ENCODE measurements at regions not wholly inside any gene's neighbourhood (a gene's known extent, or its start where the extent isn't known, plus 50 kb on each side); places are given as distances from the start of the nearest gene placed in this dataset.

- H3K36me3 ChIP-seq, result no peaks in the 10 kb centered on the region
- H3K9me3 ChIP-seq, result no peaks in the 10 kb centered on the region
- no peak for TF ChIP-seq POLR2AphosphoS5 (IDR thresholded peaks at IDR 0.05; ENCODE audit: insufficient read depth in 1 of 2, low read depth in 1 of 2)
- TF ChIP-seq CTCF (IDR thresholded peaks at IDR 0.05), result no peak
- no peak for TF ChIP-seq POLR2A (IDR thresholded peaks at IDR 0.05)
- no peak overlapping the region for H3K27ac ChIP-seq
- H3K27me3 ChIP-seq, result no peaks in the 10 kb centered on the region
- intact Hi-C loops (cut with DNase I), result no loop called here
- no peak for DNase-seq (ENCODE audit: extremely low spot score in 2 of 2)
- H3K4me1 ChIP-seq, result no peaks in the 10 kb centered on the region
- H3K4me3 ChIP-seq, result no peak overlapping the region
Measured at GRCh38 chr16:64659866-64660265, 462.0 kb downstream of the CDH11 start.

DNA sequence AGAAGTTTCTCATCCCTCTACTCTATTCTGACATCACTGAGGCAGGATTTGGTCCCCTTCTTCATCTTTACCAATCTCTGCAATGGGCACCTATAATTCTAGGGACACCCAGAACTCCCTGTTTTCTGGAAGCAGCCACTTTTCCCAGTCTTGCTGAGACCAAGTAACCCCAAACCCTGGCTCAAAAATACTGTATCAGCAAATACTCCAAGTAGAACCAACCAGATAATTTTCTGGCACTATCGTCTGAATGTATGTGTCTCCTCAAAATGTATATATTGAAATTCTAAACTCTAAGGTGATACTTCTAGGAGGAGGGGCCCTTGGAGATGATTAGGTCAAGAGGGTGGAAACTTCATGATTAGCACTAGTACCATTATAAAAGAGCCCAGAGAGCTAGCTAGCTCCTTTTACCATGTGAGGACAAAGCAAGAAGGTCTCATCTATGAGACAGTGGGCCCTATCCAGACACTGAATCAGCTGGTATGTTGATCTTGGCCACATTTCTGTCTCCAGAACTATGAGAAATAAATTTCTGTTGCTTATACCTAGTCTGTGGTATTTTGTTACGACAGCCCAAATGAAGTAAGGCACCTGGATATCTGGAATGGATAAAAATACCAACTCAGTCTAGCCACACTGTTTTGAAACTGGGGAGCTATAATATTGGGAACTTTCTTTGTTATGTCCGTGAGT, 464.4 kb downstream of the CDH11 start:
- no peak overlapping the region for H3K4me3 ChIP-seq
- TF ChIP-seq CTCF (IDR thresholded peaks at IDR 0.05) (no peak), POLR2AphosphoS5 (IDR thresholded peaks at IDR 0.05; ENCODE audit: insufficient read depth in 1 of 2, low read depth in 1 of 2) (no peak), POLR2A (IDR thresholded peaks at IDR 0.05) (no peak)
- no peak overlapping the region for H3K27ac ChIP-seq
- H3K9me3 ChIP-seq, result no peaks in the 10 kb centered on the region
- intact Hi-C loops (cut with DNase I), result no loop called here
- no peaks in the 10 kb centered on the region for H3K4me1 ChIP-seq
- no peaks in the 10 kb centered on the region for H3K27me3 ChIP-seq
- no peak for DNase-seq (ENCODE audit: extremely low spot score in 2 of 2)
- H3K36me3 ChIP-seq, result no peaks in the 10 kb centered on the region

- Histone ChIP-seq H3K27ac (no peak overlapping the region), H3K36me3 (no peaks in the 10 kb centered on the region), H3K9me3 (no peaks in the 10 kb centered on the region), H3K4me3 (no peak overlapping the region), H3K4me1 (no peaks in the 10 kb centered on the region), H3K27me3 (no peaks in the 10 kb centered on the region)
- intact Hi-C loops (cut with DNase I), result no loop called here
- no peak for TF ChIP-seq POLR2A (IDR thresholded peaks at IDR 0.05)
- no peak for DNase-seq (ENCODE audit: extremely low spot score in 2 of 2)
Measured at GRCh38 chr16:64656471-64656870, 465.4 kb downstream of the CDH11 start.

DNA sequence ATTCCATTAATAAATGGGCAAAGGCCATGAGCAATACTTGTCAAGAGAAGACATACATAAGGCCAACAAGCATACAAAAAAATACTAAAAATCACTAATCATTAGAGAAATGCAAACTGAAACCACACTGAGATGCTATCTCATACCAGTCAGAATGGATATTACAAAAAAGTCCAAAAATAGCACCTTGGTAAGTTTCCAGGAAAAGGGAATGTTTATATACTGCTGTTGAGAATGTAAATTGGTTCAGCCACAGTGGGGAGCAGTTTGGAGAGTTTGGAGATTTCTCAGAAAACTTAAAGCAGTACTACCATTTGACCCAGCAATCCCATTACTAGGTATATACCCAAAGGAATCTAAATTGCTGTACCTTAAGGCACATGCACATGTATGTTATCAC, 467.7 kb downstream of the CDH11 start:
- no peak for DNase-seq (ENCODE audit: extremely low spot score in 2 of 2)
- Histone ChIP-seq H3K27ac (no peak overlapping the region), H3K27me3 (no peaks in the 10 kb centered on the region), H3K9me3 (no peaks in the 10 kb centered on the region), H3K36me3 (no peaks in the 10 kb centered on the region), H3K4me1 (no peaks in the 10 kb centered on the region), H3K4me3 (no peak overlapping the region)
- no peak for TF ChIP-seq CTCF (IDR thresholded peaks at IDR 0.05)
- no peak for TF ChIP-seq POLR2A (IDR thresholded peaks at IDR 0.05)
- no peak for TF ChIP-seq POLR2AphosphoS5 (IDR thresholded peaks at IDR 0.05; ENCODE audit: insufficient read depth in 1 of 2, low read depth in 1 of 2)
- intact Hi-C loops (cut with DNase I), result no loop called here

DNA sequence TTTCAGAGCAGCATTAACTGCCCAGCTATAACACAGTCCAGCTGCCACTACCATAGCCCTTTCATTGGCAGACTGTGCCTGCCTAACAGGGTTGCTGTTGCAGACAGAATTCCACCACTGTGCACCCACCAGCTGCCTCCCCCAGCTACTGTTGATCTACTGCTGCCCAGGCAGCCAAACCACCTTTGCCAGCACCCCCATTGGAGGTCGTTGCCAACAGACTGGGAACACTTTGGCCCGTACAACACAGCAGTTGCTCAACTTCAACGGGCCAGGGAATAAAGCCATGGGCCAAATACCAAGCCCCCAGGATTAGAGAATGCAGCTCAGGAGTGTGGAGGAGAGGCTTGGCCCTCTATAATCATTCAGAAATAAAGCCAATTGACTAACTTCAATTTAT, 473.6 kb downstream of the CDH11 start:
- Histone ChIP-seq H3K9me3 (no peaks in the 10 kb centered on the region), H3K4me3 (no peak overlapping the region), H3K27me3 (no peaks in the 10 kb centered on the region), H3K36me3 (no peaks in the 10 kb centered on the region), H3K4me1 (no peaks in the 10 kb centered on the region), H3K27ac (no peak overlapping the region)
- DNase-seq (ENCODE audit: extremely low spot score in 2 of 2), result no peak
- no peak for TF ChIP-seq POLR2A (IDR thresholded peaks at IDR 0.05)
- TF ChIP-seq POLR2AphosphoS5 (IDR thresholded peaks at IDR 0.05; ENCODE audit: insufficient read depth in 1 of 2, low read depth in 1 of 2), result no peak
- no peak for TF ChIP-seq CTCF (IDR thresholded peaks at IDR 0.05)
- intact Hi-C loops (cut with DNase I), result no loop called here

Data from vagina (tissue), 2 donors.